Karpas-422 (cell line): ENCODE measurements at regions not wholly inside any gene's neighbourhood (a gene's known extent, or its start where the extent isn't known, plus 50 kb on each side); places are given as distances from the start of the nearest gene placed in this dataset.

Source experiments
- DNase-seq: peaks from one replicate; pipeline ENCODE4 v3.0.0-alpha.2; 2015
- H2AFZ ChIP-seq: fragments of 200-600 bp; sonication (generic); 2 replicates; pipeline ENCODE4 v1.6.1; 2014; ENCODE audit warnings: antibody characterized with exemption, low read length, mixed read lengths
- H3K27ac ChIP-seq: fragments of 200-600 bp; sonication (generic); 2 replicates; pipeline ENCODE4 v1.5.1; 2014; ENCODE audit warnings: mild to moderate bottlenecking, low read length, moderate library complexity
- H3K27me3 ChIP-seq: fragments of 200-600 bp; sonication (generic); 2 replicates; pipeline ENCODE4 v1.6.1; 2014; ENCODE audit warnings: low read length, mixed read lengths
- H3K36me3 ChIP-seq: fragments of 200-600 bp; sonication (generic); 2 replicates; pipeline ENCODE4 v1.6.1; 2014; ENCODE audit warnings: low read length, mixed read lengths; ENCODE audit not compliant: insufficient read depth
- H3K4me1 ChIP-seq: fragments of 200-600 bp; sonication (generic); 2 replicates; pipeline ENCODE4 v1.6.1; 2014; ENCODE audit warnings: mild to moderate bottlenecking, low read length, mixed read lengths
- H3K4me2 ChIP-seq: fragments of 200-600 bp; sonication (generic); 2 replicates; pipeline ENCODE4 v1.6.1; 2014; ENCODE audit warnings: low read length, low read depth, mild to moderate bottlenecking; ENCODE audit not compliant: poor library complexity, severe bottlenecking
- H3K4me3 ChIP-seq: fragments of 200-600 bp; sonication (generic); 2 replicates; pipeline ENCODE4 v1.5.1; 2014; ENCODE audit warnings: mild to moderate bottlenecking, antibody characterized with exemption, low read length, mixed read lengths
- H3K79me2 ChIP-seq: fragments of 200-600 bp; sonication (generic); 2 replicates; pipeline ENCODE4 v1.6.1; 2014; ENCODE audit warnings: mild to moderate bottlenecking, low read length, mixed read lengths
- H3K9ac ChIP-seq: fragments of 200-600 bp; sonication (generic); 2 replicates; pipeline ENCODE4 v1.6.0; 2014; ENCODE audit warnings: low read length
- H3K9me2 ChIP-seq: fragments of 200-600 bp; sonication (generic), shearing (Covaris generic); replicated peaks from 2 replicates; pipeline ENCODE4 v1.6.0; 2014; ENCODE audit warnings: mild to moderate bottlenecking, low read length, moderate library complexity; ENCODE audit not compliant: insufficient read depth
- H3K9me3 ChIP-seq: fragments of 300-700, 200-600 bp; sonication (generic); 2 replicates; pipeline ENCODE4 v1.6.1; 2014; ENCODE audit warnings: low read length, mixed read lengths
- H4K20me1 ChIP-seq: fragments of 200-600 bp; sonication (generic); 2 replicates; pipeline ENCODE4 v1.6.1; 2014; ENCODE audit warnings: mild to moderate bottlenecking, antibody characterized with exemption, low read length, low read depth; ENCODE audit not compliant: insufficient read depth

- H2AFZ ChIP-seq: no peak overlapping the region
- no peak overlapping the region for H3K27ac ChIP-seq
- no peak for DNase-seq
- H3K9me2 ChIP-seq: no peaks in the 10 kb centered on the region
- no peak overlapping the region for H3K4me2 ChIP-seq
- H3K27me3 ChIP-seq: no peaks in the 10 kb centered on the region
- H3K4me3 ChIP-seq: no peak overlapping the region
- peaks cover 33% of the 10 kb centered on the region for H3K9me3 ChIP-seq
- H4K20me1 ChIP-seq: no peaks in the 10 kb centered on the region
- no peaks in the 10 kb centered on the region for H3K4me1 ChIP-seq
- H3K36me3 ChIP-seq: no peaks in the 10 kb centered on the region
- no peaks in the 10 kb centered on the region for H3K79me2 ChIP-seq
- H3K9ac ChIP-seq: no peak overlapping the region
Measured at GRCh38 chr20:7656687-7657467, 283.4 kb downstream of the HAO1 start.

GRCh38 chr20:7657569-7657968 is 282.7 kb downstream of the HAO1 start:
- Histone ChIP-seq H3K9me3 (peaks cover 33% of the 10 kb centered on the region), H3K4me2 (no peak overlapping the region), H3K27me3 (no peaks in the 10 kb centered on the region), H3K27ac (no peak overlapping the region), H3K9ac (no peak overlapping the region), H3K36me3 (no peaks in the 10 kb centered on the region), H3K4me3 (no peak overlapping the region), H4K20me1 (no peaks in the 10 kb centered on the region), H3K4me1 (no peaks in the 10 kb centered on the region), H2AFZ (no peak overlapping the region), H3K9me2 (no peaks in the 10 kb centered on the region), H3K79me2 (no peaks in the 10 kb centered on the region)
- no peak for DNase-seq

GRCh38 chr20:7660165-7660564 is 280.1 kb downstream of the HAO1 start:
- Histone ChIP-seq H3K9me3 (peaks cover 19% of the 10 kb centered on the region), H3K4me2 (no peak overlapping the region), H2AFZ (no peak overlapping the region), H3K4me1 (no peaks in the 10 kb centered on the region), H3K4me3 (no peak overlapping the region), H3K79me2 (no peaks in the 10 kb centered on the region), H3K27ac (no peak overlapping the region), H3K9me2 (no peaks in the 10 kb centered on the region), H3K27me3 (no peaks in the 10 kb centered on the region), H3K36me3 (no peaks in the 10 kb centered on the region), H3K9ac (no peak overlapping the region), H4K20me1 (no peaks in the 10 kb centered on the region)
- DNase-seq: no peak

- H3K9me2 ChIP-seq: no peaks in the 10 kb centered on the region; the same call in 1 of the 2 replicates
- H3K9me3 ChIP-seq: peaks cover 8% of the 10 kb centered on the region; the same call in 1 of the 2 replicates
- no peaks in the 10 kb centered on the region for H3K36me3 ChIP-seq
- H3K4me3 ChIP-seq: no peak overlapping the region
- no peak overlapping the region for H3K9ac ChIP-seq
- H3K27me3 ChIP-seq: no peaks in the 10 kb centered on the region
- no peaks in the 10 kb centered on the region for H4K20me1 ChIP-seq
- no peaks in the 10 kb centered on the region for H3K4me1 ChIP-seq
- DNase-seq: no peak
- no peaks in the 10 kb centered on the region for H3K79me2 ChIP-seq
- no peak overlapping the region for H2AFZ ChIP-seq
- no peak overlapping the region for H3K27ac ChIP-seq
- no peak overlapping the region for H3K4me2 ChIP-seq
Measured at GRCh38 chr20:7665376-7665775, 274.9 kb downstream of the HAO1 start.

GRCh38 chr20:7667194-7667593 is 273.1 kb downstream of the HAO1 start:
- Histone ChIP-seq H3K27ac (no peak overlapping the region), H3K4me2 (no peak overlapping the region), H3K4me1 (no peaks in the 10 kb centered on the region)

GRCh38 chr20:7672571-7672970 is 267.7 kb downstream of the HAO1 start:
- no peaks in the 10 kb centered on the region; the same call in 1 of the 2 replicates for H3K9me2 ChIP-seq
- no peaks in the 10 kb centered on the region for H4K20me1 ChIP-seq
- H3K9me3 ChIP-seq: peaks cover 9% of the 10 kb centered on the region
- H3K27ac ChIP-seq: no peak overlapping the region
- H3K9ac ChIP-seq: no peak overlapping the region
- no peaks in the 10 kb centered on the region for H3K36me3 ChIP-seq
- no peak overlapping the region for H3K4me2 ChIP-seq
- no peaks in the 10 kb centered on the region for H3K4me1 ChIP-seq
- no peaks in the 10 kb centered on the region for H3K79me2 ChIP-seq
- H3K27me3 ChIP-seq: no peaks in the 10 kb centered on the region
- no peak for DNase-seq
- no peak overlapping the region for H2AFZ ChIP-seq
- no peak overlapping the region for H3K4me3 ChIP-seq

More at GRCh38 chr20:7667194-7667593, 273.1 kb downstream of the HAO1 start:
- Histone ChIP-seq H3K36me3 (no peaks in the 10 kb centered on the region), H3K9me2 (no peaks in the 10 kb centered on the region; the same call in 1 of the 2 replicates), H3K9me3 (peaks cover 11% of the 10 kb centered on the region), H3K79me2 (no peaks in the 10 kb centered on the region), H3K9ac (no peak overlapping the region), H3K27me3 (no peaks in the 10 kb centered on the region), H2AFZ (no peak overlapping the region), H4K20me1 (no peaks in the 10 kb centered on the region), H3K4me3 (no peak overlapping the region)
- DNase-seq: no peak

GRCh38 chr20:7673841-7674240 is 266.4 kb downstream of the HAO1 start:
- H3K4me1 ChIP-seq: no peaks in the 10 kb centered on the region
- no peaks in the 10 kb centered on the region for H3K27me3 ChIP-seq
- H3K4me3 ChIP-seq: no peak overlapping the region
- no peak overlapping the region for H2AFZ ChIP-seq
- peaks cover 6% of the 10 kb centered on the region for H3K9me3 ChIP-seq
- H3K9ac ChIP-seq: no peak overlapping the region
- no peak overlapping the region for H3K4me2 ChIP-seq
- no peak overlapping the region for H3K27ac ChIP-seq
- H3K9me2 ChIP-seq: no peaks in the 10 kb centered on the region
- H3K79me2 ChIP-seq: no peaks in the 10 kb centered on the region
- H4K20me1 ChIP-seq: no peaks in the 10 kb centered on the region
- no peak for DNase-seq
- no peaks in the 10 kb centered on the region for H3K36me3 ChIP-seq

GRCh38 chr20:7682916-7683315 is 257.3 kb downstream of the HAO1 start:
- Histone ChIP-seq H3K4me1 (no peaks in the 10 kb centered on the region), H4K20me1 (no peaks in the 10 kb centered on the region), H3K4me2 (no peak overlapping the region)

More at GRCh38 chr20:7682916-7683315, 257.3 kb downstream of the HAO1 start:
- Histone ChIP-seq H3K4me3 (no peak overlapping the region), H3K27ac (no peak overlapping the region), H3K36me3 (no peaks in the 10 kb centered on the region), H3K79me2 (no peaks in the 10 kb centered on the region), H3K9ac (no peak overlapping the region), H3K27me3 (no peaks in the 10 kb centered on the region), H3K9me2 (no peaks in the 10 kb centered on the region; the same call in 1 of the 2 replicates), H2AFZ (no peak overlapping the region), H3K9me3 (no peaks in the 10 kb centered on the region; the same call in 1 of the 2 replicates)
- no peak for DNase-seq
